ENCODE measurements at regions not wholly inside any gene's neighbourhood (a gene's known extent, or its start where the extent isn't known, plus 50 kb on each side); places are given as distances from the start of the nearest gene placed in this dataset.

GRCh38 chr2:134190807-134191203 lies 63.1 kb upstream of the MGAT5 start:
- TF ChIP-seq CTCF (IDR thresholded peaks at IDR 0.05; ENCODE audit: low read length) (no peak), EZH2 (IDR thresholded peaks at IDR 0.05; ENCODE audit: borderline replicate concordance, low read length) (no peak)
